RWPE1 (cell line): ENCODE measurements at regions not wholly inside any gene's neighbourhood (a gene's known extent, or its start where the extent isn't known, plus 50 kb on each side); places are given as distances from the start of the nearest gene placed in this dataset.

Experiments
- CTCF ChIA-PET: fragments of 350-600 bp; sonication (Branson Sonifier 250); formaldehyde crosslinking; extraction: SDS; loops from one replicate; lab custom pipeline; 2021; lab: Yijun Ruan, JAX
- POLR2A ChIA-PET: fragments of 400-600 bp; formaldehyde crosslinking; extraction: SDS; loops from one replicate; lab custom pipeline; 2020; ENCODE audit warnings: antibody characterized with exemption; ENCODE audit not compliant: low non-redundant PET; lab: Yijun Ruan, JAX
- DNase-seq: peaks from one replicate; pipeline ENCODE4 v3.0.0; 2012; ENCODE audit warnings: low spot score
- H3K27ac ChIP-seq: fragments of 450-650 bp; 2 replicates; pipeline ENCODE4 v1.5.1; 2017
- TF ChIP-seq, protein P1 (sequence below): fragments of 450-650 bp; conservative IDR thresholded peaks from 2 replicates; pipeline ENCODE4 v1.5.1; 2017; ENCODE audit warnings: low read depth, mild to moderate bottlenecking

DNA sequence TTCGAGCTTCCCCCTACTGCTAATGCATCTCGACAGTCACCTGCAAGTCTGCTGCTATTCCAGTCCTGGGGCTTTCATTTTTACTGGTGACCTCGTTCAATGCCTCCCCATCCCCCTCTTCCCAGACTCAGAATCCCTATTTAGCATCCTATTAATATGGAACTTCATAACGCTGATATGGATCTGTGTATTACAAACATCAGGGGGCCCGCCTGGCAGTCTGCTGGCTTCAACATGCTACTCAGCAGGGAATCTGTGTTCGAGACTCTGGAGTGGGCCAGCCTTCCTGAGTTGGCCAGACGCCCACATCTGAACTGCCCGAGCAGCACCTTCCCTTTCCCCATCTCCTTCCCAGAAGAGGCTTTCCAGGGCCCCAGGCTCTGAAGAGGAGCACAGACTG, 173.9 kb upstream of the PPARGC1A start:
- CTCF ChIA-PET = interaction anchor here (0.7 kb wide), 1 partner anchor 250 kb away, joined by 5 read pairs; no protein-coding TSS in a partner anchor

DNA sequence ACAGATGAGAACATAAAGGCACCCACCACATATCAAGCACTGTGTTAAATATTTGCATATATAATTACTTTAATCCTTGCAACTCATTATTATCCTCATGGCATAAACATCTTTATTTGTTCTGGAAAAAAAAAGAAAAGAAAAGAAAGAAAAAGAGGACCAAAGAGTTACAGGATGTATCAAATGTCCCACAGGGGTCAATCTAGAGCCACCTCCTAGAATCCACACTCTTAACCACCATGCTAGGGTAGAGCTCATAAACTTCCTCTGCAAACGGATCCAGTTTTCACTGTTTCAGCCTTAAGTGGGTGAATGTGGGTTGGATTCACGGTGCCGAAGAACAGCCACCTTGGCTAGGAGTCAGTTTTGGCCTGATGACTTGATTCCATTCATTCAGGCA, 171.1 kb upstream of the PPARGC1A start:
- ChIA-PET POLR2A (no interaction called here), CTCF (no interaction called here)
- no peak for DNase-seq
- H3K27ac ChIP-seq = no peak overlapping the region
- TF ChIP-seq, protein P1, sequence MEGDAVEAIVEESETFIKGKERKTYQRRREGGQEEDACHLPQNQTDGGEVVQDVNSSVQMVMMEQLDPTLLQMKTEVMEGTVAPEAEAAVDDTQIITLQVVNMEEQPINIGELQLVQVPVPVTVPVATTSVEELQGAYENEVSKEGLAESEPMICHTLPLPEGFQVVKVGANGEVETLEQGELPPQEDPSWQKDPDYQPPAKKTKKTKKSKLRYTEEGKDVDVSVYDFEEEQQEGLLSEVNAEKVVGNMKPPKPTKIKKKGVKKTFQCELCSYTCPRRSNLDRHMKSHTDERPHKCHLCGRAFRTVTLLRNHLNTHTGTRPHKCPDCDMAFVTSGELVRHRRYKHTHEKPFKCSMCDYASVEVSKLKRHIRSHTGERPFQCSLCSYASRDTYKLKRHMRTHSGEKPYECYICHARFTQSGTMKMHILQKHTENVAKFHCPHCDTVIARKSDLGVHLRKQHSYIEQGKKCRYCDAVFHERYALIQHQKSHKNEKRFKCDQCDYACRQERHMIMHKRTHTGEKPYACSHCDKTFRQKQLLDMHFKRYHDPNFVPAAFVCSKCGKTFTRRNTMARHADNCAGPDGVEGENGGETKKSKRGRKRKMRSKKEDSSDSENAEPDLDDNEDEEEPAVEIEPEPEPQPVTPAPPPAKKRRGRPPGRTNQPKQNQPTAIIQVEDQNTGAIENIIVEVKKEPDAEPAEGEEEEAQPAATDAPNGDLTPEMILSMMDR = no peak

More for the DNA sequence above, 173.9 kb upstream of the PPARGC1A start:
- TF ChIP-seq, protein P1 = no peak
- POLR2A ChIA-PET = no interaction called here
- no peak for DNase-seq
- no peak overlapping the region for H3K27ac ChIP-seq

GRCh38 chr4:24059839-24060238, 170.0 kb upstream of the PPARGC1A start:
- DNase-seq = no peak
- TF ChIP-seq, protein P1 = no peak
- H3K27ac ChIP-seq = no peak overlapping the region
- ChIA-PET POLR2A (no interaction called here), CTCF (no interaction called here)

- ChIA-PET POLR2A (no interaction called here), CTCF (interaction anchor here (0.6 kb wide), 1 partner anchor 193 kb away, joined by 3 read pairs; no protein-coding TSS in a partner anchor)
These were observed 168.2 kb upstream of the PPARGC1A start for GRCh38 chr4:24057915-24058559.

DNA sequence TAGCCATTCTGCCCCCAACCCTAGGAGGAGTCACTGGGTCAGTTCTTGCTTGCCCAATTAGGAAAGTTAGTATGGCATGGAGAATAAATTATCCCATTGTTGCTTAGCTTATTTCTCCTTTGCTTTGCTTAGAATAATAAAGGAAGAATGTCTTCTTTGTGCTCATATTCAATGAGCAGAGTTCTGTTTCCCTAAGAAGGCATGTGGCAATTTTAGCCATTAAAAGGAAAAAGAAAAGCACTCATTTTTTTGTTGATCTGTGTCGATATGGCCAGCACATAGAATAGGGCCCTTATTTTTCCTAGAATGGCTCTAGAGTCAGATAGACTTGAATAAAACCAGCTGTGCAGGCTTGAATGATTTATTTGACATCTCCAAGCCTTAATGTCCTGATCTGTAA, 166.4 kb upstream of the PPARGC1A start:
- no peak overlapping the region for H3K27ac ChIP-seq
- ChIA-PET CTCF (interaction anchor here (0.6 kb wide), 1 partner anchor 242 kb away, joined by 3 read pairs; no protein-coding TSS in a partner anchor), POLR2A (no interaction called here)
- no peak for DNase-seq
- TF ChIP-seq, protein P1 = no peak

More at GRCh38 chr4:24057915-24058559, 168.2 kb upstream of the PPARGC1A start:
- DNase-seq = no peak
- no peak overlapping the region for H3K27ac ChIP-seq
- TF ChIP-seq, protein P1 = no peak

DNA sequence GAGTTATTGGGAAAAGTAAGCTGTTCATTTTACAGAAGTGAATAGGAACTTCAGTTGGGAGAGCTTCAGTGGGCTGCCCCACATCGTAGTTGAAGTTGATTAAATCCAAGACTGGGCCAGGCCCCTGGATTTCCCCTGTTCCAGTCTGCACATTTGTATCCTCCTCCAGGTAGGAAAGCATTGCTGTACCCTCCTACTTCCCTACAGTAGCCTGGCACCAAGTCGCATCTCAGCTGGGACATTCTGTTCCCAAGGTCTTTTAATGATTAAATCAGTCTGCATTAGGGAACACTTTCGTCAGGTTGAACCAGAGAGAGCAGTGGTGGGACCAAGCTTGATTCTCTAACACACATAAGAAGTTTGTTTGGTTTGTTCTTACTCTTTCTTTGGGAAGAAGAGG, 165.8 kb upstream of the PPARGC1A start:
- TF ChIP-seq, protein P1 = no peak
- ChIA-PET POLR2A (no interaction called here), CTCF (no interaction called here)
- no peak for DNase-seq
- H3K27ac ChIP-seq = no peak overlapping the region
